ENCODE measurements at regions not wholly inside any gene's neighbourhood (a gene's known extent, or its start where the extent isn't known, plus 50 kb on each side); places are given as distances from the start of the nearest gene placed in this dataset.

GRCh38 chr10:130843051-130843653, 468.4 kb downstream of the TCERG1L start:
- no peaks in the 10 kb centered on the region for H3K27me3 ChIP-seq (ENCODE audit: insufficient read depth, poor library complexity, severe bottlenecking)
- TF ChIP-seq POLR2AphosphoS5 (IDR thresholded peaks at IDR 0.05; ENCODE audit: low read depth): no peak
- no peak for TF ChIP-seq REST (IDR thresholded peaks at IDR 0.05; ENCODE audit: insufficient replicate concordance, low read depth)
- no peak for TF ChIP-seq GABPA (IDR thresholded peaks at IDR 0.05; ENCODE audit: low read depth)
- TF ChIP-seq SPI1 (IDR thresholded peaks at IDR 0.05; ENCODE audit: borderline replicate concordance, low read depth): no peak
- H3K27ac ChIP-seq (replicated peaks): no peak overlapping the region
- no peak overlapping the region for H3K4me3 ChIP-seq (replicated peaks; ENCODE audit: insufficient read depth, low read length)
- DNase-seq (ENCODE audit: low read depth in 1 of 2, low spot score in 1 of 2): no peak

- Histone ChIP-seq H3K27me3 (ENCODE audit: insufficient read depth, poor library complexity, severe bottlenecking) (no peaks in the 10 kb centered on the region), H3K4me3 (replicated peaks; ENCODE audit: insufficient read depth, low read length) (no peak overlapping the region), H3K27ac (replicated peaks) (no peak overlapping the region)
- DNase-seq (ENCODE audit: low read depth in 1 of 2, low spot score in 1 of 2): no peak
- TF ChIP-seq CTCF (IDR thresholded peaks at IDR 0.05; ENCODE audit: insufficient read depth, low read length) (no peak), SPI1 (IDR thresholded peaks at IDR 0.05; ENCODE audit: borderline replicate concordance, low read depth) (no peak), GABPA (IDR thresholded peaks at IDR 0.05; ENCODE audit: low read depth) (no peak), POLR2AphosphoS5 (IDR thresholded peaks at IDR 0.05; ENCODE audit: low read depth) (no peak), REST (IDR thresholded peaks at IDR 0.05; ENCODE audit: insufficient replicate concordance, low read depth) (no peak)
These were observed 467.2 kb downstream of the TCERG1L start for GRCh38 chr10:130844310-130844709.

- no peaks in the 10 kb centered on the region for H3K27me3 ChIP-seq (ENCODE audit: insufficient read depth, poor library complexity, severe bottlenecking)
- DNase-seq (ENCODE audit: low read depth in 1 of 2, low spot score in 1 of 2): no peak
- no peak for TF ChIP-seq CTCF (IDR thresholded peaks at IDR 0.05; ENCODE audit: insufficient read depth, low read length)
- TF ChIP-seq SPI1 (IDR thresholded peaks at IDR 0.05; ENCODE audit: borderline replicate concordance, low read depth): no peak
- TF ChIP-seq POLR2AphosphoS5 (IDR thresholded peaks at IDR 0.05; ENCODE audit: low read depth): no peak
- no peak for TF ChIP-seq REST (IDR thresholded peaks at IDR 0.05; ENCODE audit: insufficient replicate concordance, low read depth)
- no peak for TF ChIP-seq GABPA (IDR thresholded peaks at IDR 0.05; ENCODE audit: low read depth)
- no peak overlapping the region for H3K27ac ChIP-seq (replicated peaks)
- no peak overlapping the region for H3K4me3 ChIP-seq (replicated peaks; ENCODE audit: insufficient read depth, low read length)
These were observed 464.4 kb downstream of the TCERG1L start for GRCh38 chr10:130847170-130847569.
